ENCODE measurements at regions not wholly inside any gene's neighbourhood (a gene's known extent, or its start where the extent isn't known, plus 50 kb on each side); places are given as distances from the start of the nearest gene placed in this dataset.
"Not testable (repeated sequence)": the region's sequence is repeated elsewhere in the genome, so short reads cannot be mapped to it uniquely, and the experiment has no call there.

- DNase-seq: no peak
These were observed 140.9 kb upstream of the KCNJ15 start for GRCh38 chr21:38115870-38116269.

DNA sequence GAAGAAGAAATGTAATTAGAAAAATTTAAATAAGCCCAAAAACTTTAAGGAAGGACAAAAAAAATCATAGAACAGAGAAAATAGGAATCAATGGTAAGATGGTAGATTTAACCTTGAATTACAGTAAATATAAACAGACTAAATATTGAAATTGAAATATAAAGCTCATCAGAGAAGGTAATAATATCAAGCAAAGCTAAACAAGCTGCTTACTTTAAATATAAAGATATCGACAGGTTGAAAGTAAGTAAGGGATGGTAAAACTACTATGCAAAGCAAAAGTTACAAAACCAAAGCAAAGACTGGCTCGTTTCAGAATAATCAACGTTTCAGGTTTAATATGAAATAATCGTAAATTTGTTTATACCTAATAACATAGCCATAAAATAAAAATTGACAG, 137.0 kb upstream of the KCNJ15 start:
- no peak for DNase-seq

DNA sequence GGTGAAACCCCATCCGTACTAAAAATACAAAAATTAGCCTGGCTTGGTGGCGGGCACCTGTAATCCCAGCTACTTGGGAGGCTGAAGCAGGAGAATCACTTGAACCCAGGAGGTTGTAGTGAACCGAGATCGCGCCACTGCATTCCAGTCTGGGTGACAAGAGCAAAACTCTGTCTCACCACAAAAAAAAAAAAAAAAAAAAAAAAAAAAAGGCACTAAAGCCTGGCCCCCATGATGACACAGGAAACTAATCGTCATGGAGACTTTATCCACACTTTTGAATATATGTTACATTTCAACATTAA, 136.2 kb upstream of the KCNJ15 start:
- not testable (repeated sequence) for DNase-seq

GRCh38 chr21:38120984-38121855, 135.6 kb upstream of the KCNJ15 start:
- no peak for DNase-seq

- DNase-seq: no peak
These were observed 134.7 kb upstream of the KCNJ15 start for GRCh38 chr21:38121888-38122720.

- DNase-seq: no peak
These were observed 133.2 kb upstream of the KCNJ15 start for GRCh38 chr21:38123626-38124025.

GRCh38 chr21:38126666-38127303, 130.0 kb upstream of the KCNJ15 start:
- DNase-seq: peak; percentile 43

GRCh38 chr21:38129711-38130110, 127.1 kb upstream of the KCNJ15 start:
- DNase-seq: no peak

DNA sequence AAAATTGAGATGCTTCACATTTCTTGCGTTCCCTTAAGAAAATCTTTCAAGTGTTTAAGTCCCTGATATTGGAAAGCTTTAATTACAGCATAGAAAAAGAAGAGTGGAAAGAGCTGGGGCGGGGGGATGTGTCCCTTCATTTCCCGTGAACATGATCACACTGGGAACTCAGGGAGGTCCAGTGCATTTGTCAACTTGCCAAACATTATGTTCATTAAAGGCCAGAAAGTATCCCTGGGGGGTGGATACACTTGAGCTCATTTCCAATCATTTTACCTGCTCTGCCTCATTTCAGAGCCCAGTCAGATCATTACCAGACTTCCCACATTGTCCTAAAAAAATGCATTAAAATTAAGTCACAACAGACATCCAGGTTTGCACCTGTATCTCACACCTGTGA, 123.6 kb upstream of the KCNJ15 start:
- DNase-seq: no peak

GRCh38 chr21:38134084-38134873, 122.5 kb upstream of the KCNJ15 start:
- no peak for DNase-seq

DNA sequence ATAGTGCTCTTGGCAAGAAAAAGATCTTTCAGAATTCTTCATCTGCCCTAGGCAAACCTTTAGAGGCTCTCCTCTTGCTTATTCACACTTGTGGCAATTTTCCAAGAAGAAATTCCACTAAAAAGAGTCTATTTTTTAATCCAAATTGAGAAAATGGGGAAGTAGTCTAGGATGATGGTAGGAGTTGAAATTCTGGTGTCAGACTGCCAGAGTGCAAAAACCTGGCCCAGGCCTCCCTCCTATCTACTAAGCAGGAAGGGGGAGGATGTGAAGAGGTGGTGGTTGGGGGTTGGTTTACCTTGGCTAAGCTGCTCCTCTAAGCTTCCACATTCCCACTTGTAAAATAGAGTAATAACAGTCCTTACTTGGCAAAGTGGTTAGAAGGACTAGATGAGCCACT, 120.6 kb upstream of the KCNJ15 start:
- no peak for DNase-seq

DNA sequence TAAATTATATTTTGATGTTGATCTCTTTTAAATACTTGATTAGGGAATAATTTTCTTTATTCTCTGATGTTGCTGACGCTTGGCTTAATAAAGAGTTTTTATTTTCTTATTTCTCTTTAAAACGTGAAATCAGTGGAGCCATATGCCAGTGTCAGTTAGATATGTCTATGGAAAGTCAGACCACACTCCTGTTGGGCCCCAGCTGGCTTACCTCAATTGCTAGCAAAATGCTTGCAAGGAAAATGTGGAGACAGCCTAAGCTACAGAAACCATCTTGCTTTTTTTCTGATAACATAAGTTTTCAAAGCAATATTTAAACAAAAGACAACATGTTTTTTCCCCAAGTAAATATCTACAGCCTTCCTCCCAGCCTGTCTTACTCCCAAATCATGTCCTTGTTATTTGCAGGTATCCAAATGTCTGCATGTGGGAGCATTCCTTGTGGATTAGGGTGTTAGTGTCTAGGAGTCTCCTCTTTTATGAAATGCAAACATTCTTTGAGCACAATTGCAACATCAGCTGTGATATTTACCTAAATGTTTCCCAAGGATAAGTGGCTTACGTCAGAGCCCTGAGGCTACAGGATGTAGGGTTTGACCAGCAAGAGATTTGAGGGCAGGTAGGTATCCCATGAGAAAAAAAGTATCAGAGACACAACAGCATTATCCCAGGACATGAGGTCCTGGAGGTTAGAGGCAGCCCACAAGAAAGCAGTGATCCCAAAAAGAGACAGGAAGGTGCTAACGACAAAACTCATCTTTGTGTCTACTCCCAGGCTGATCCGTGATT, 117.2 kb upstream of the KCNJ15 start:
- no peak for DNase-seq

DNA sequence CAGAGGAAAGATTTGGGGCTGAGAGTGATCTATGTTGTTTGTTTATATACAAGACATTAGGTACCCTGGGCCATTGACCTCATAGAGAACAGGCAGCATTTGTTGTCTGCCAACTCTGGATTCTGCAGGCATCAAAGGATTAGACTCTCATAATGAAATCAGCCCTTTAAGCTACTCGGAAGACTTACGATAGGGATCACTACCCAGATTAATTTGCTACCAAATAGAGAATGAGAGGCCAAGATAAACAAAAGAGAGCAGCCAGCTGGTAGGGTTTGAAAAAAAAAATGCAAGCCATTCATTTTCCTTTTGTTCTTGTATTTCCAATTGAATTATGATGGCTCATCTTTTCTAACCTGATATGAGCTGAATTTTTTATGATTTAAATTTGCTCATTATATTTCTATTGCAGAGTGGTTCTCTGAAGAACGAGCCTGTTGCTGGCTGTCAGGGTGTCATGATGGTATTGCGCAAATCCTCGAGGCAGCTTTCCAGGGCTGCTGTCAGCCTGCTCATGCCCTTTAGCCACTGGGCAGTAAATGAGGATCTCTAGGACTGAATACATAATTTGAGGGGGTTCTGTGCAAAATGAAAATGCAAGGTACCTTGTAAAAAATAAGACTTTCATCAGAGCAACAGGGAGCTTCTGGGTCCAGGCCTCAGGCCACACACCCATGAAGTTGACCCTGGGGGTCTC, 116.4 kb upstream of the KCNJ15 start:
- no peak for DNase-seq

GRCh38 chr21:38142224-38142623, 114.6 kb upstream of the KCNJ15 start:
- DNase-seq: no peak

DNA sequence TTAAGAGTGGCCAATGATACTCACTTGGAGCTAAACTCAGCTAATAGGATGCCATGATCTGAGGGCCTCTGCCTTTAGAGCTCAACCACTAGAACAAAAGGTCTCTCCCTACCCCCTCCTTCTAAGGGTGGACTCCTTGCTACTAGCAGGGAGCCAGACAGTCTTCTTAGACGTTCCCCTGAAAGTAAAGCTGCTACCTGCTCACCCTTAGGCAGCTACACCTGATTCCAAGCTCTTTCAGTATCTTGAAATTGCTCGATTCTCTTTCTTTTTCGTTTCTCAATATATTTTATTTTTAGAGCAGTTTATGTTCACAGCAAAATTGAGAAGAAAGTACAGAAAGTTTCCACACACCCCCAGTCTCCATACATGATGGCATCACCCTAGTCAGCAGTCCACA, 112.6 kb upstream of the KCNJ15 start:
- no peak for DNase-seq

- no peak for DNase-seq
These were observed 111.7 kb upstream of the KCNJ15 start for GRCh38 chr21:38145104-38145503.

- no peak for DNase-seq
These were observed 109.4 kb upstream of the KCNJ15 start for GRCh38 chr21:38147391-38147790.

- no peak for DNase-seq
These were observed 108.7 kb upstream of the KCNJ15 start for GRCh38 chr21:38148046-38148445.

DNA sequence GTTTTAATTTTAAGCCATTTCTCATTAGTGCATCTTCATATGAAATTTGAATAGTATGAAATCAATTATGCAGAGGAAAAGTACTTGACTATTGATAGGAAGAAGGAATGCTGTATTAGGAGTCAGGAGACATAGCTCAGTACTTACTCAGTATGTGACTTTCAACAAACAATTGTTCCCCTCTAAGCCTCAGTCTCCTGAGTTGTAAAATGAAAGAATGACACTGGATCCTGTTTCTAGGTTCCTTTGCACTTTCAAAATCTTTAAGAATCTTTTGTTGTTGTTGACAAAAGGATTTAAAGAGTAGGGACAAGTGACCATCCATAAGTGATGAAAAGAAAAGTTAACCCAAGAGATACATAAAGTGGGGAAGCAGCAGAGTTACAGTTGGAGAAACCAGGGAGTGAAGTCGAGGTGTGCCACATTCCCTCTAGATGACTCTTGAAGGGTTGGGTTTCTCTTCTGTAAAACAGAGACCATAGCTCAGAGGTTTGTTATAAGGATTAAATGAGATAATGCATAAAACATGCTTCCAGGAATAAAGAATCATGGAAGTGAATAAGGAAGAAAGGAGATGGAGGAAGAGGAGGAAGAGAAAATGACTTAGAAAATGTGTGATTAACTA, 105.7 kb upstream of the KCNJ15 start:
- no peak for DNase-seq

- no peak for DNase-seq
These were observed 100.6 kb upstream of the KCNJ15 start for GRCh38 chr21:38156200-38156599.

DNA sequence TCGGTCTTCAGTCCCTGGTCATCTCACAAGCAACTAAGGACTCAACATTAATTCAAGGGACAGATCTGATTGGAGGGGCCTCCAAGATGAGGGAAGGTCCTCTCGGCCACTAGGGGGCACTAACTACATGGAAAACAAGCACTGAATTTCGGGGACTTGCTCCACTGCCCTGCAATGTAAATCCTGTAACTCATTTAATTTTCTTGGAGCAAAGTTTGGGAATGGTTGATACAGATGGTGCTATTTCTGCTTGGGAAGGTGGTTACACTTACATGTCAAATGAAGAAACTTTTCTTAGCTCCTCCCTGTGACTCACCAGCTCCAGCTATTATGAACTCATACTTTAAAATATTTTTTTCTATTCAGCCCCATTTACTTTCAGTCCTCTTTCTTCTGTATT, 97.4 kb upstream of the KCNJ15 start:
- peak; percentile 73 for DNase-seq

All from CD4-positive, alpha-beta T cell treated with Interleukin-6 for 4 hours (primary cell).